DMS114 treated with DMSO at 0.1 percent for 48 hours (cell line): ENCODE measurements at regions not wholly inside any gene's neighbourhood (a gene's known extent, or its start where the extent isn't known, plus 50 kb on each side); places are given as distances from the start of the nearest gene placed in this dataset.

ENCODE experiments used
- DNase-seq: peaks from one replicate; lab custom pipeline; 2025; ENCODE audit not compliant: unreplicated experiment; lab: John Stamatoyannopoulos, UW

GRCh38 chr6:22083119-22083518, 213.7 kb downstream of the PRL start:
- DNase-seq: no peak

- DNase-seq: no peak
These were observed 208.7 kb downstream of the PRL start for GRCh38 chr6:22087960-22088706.

- no peak for DNase-seq
These were observed 205.3 kb downstream of the PRL start for GRCh38 chr6:22091424-22091948.

- no peak for DNase-seq
These were observed 201.0 kb downstream of the PRL start for GRCh38 chr6:22095836-22096235.

GRCh38 chr6:22098601-22099031, 198.2 kb downstream of the PRL start:
- no peak for DNase-seq

GRCh38 chr6:22099231-22099630, 197.6 kb downstream of the PRL start:
- no peak for DNase-seq

- no peak for DNase-seq
These were observed 196.9 kb downstream of the PRL start for GRCh38 chr6:22099923-22100322.

GRCh38 chr6:22101163-22101562, 195.7 kb downstream of the PRL start:
- no peak for DNase-seq

- DNase-seq: no peak
These were observed 194.2 kb downstream of the PRL start for GRCh38 chr6:22102671-22103070.

GRCh38 chr6:22106451-22106850, 190.4 kb downstream of the PRL start:
- no peak for DNase-seq

GRCh38 chr6:22106961-22107360, 189.9 kb downstream of the PRL start:
- DNase-seq: no peak

GRCh38 chr6:22108199-22108598, 188.6 kb downstream of the PRL start:
- DNase-seq: no peak

GRCh38 chr6:22110061-22110460, 186.8 kb downstream of the PRL start:
- DNase-seq: no peak

GRCh38 chr6:22112461-22112860, 184.4 kb downstream of the PRL start:
- no peak for DNase-seq

GRCh38 chr6:22113026-22113766, 183.6 kb downstream of the PRL start:
- no peak for DNase-seq

GRCh38 chr6:22115559-22115958, 181.3 kb downstream of the PRL start:
- no peak for DNase-seq

- no peak for DNase-seq
These were observed 179.2 kb downstream of the PRL start for GRCh38 chr6:22117631-22118030.

- no peak for DNase-seq
These were observed 177.3 kb downstream of the PRL start for GRCh38 chr6:22119500-22119899.

GRCh38 chr6:22124756-22125155, 172.1 kb downstream of the PRL start:
- no peak for DNase-seq

GRCh38 chr6:22126910-22127309, 169.9 kb downstream of the PRL start:
- no peak for DNase-seq

GRCh38 chr6:22129751-22130150, 167.1 kb downstream of the PRL start:
- no peak for DNase-seq

- DNase-seq: no peak
These were observed 164.2 kb downstream of the PRL start for GRCh38 chr6:22132656-22133055.
